SK-N-SH (cell line): ENCODE measurements at regions not wholly inside any gene's neighbourhood (a gene's known extent, or its start where the extent isn't known, plus 50 kb on each side); places are given as distances from the start of the nearest gene placed in this dataset.

Source experiments
- CTCF ChIA-PET: fragments of 300-600, 350-600 bp; formaldehyde crosslinking; extraction: SDS; loops from one replicate; lab custom pipeline; 2021; lab: Yijun Ruan, JAX
- POLR2A ChIA-PET: fragments of 350-600 bp; sonication (Branson Sonifier 250); formaldehyde crosslinking; extraction: SDS; loops from one replicate; lab custom pipeline; 2020; ENCODE audit warnings: antibody characterized with exemption, inconsistent platforms; lab: Yijun Ruan, JAX
- DNase-seq: peaks from one replicate; pipeline ENCODE4 v3.0.0; 2012
- H2AFZ ChIP-seq: fragments of 200-600 bp; sonication (generic); 2 replicates; pipeline ENCODE4 v1.8.1; 2016; ENCODE audit warnings: antibody characterized with exemption, mild to moderate bottlenecking, low read depth
- H3F3A ChIP-seq: fragments of 200-600 bp; sonication (generic); replicated peaks from 2 replicates; pipeline ENCODE3; 2016; ENCODE audit warnings: antibody characterized with exemption, mild to moderate bottlenecking; ENCODE audit not compliant: insufficient read depth
- H3K27ac ChIP-seq, 2 experiments: fragments of 200-500 bp in 1 of 2; fragments of 200-600 bp in 1 of 2; sonication (Bioruptor generic) in 1 of 2; sonication (generic), shearing (Covaris generic) in 1 of 2; 2 replicates each; pipeline versions ENCODE4 v1.5.1 to v1.6.1; 2014 to 2016; ENCODE audit warnings: low read depth in 2 of 2, inconsistent platforms in 1 of 2, low read length in 1 of 2, mild to moderate bottlenecking in 1 of 2, mixed read lengths in 1 of 2
- H3K27me3 ChIP-seq: fragments of 200-600 bp; sonication (generic), shearing (Covaris generic); 2 replicates; pipeline ENCODE4 v1.6.1; 2016; ENCODE audit warnings: mixed run types; ENCODE audit not compliant: insufficient read depth
- H3K36me3 ChIP-seq, 2 experiments: fragments of 200-500 bp in 1 of 2; fragments of 200-600 bp in 1 of 2; sonication (Bioruptor generic) in 1 of 2; sonication (generic) in 1 of 2; replicated peaks in 1 of 2; 2 replicates each; pipeline versions ENCODE3 to v1.5.1; 2014 to 2016; ENCODE audit warnings: low read length in 1 of 2, mild to moderate bottlenecking in 1 of 2; ENCODE audit not compliant: insufficient read depth in 2 of 2, control insufficient read depth in 1 of 2
- H3K4me1 ChIP-seq, 2 experiments: fragments of 200-500 bp in 1 of 2; fragments of 200-600 bp in 1 of 2; sonication (Bioruptor generic) in 1 of 2; sonication (generic), shearing (Covaris generic) in 1 of 2; 2 replicates each; pipeline versions ENCODE4 v1.5.1 to v1.6.1; 2014 to 2016; ENCODE audit warnings: low read depth in 1 of 2, low read length in 1 of 2, mixed run types in 1 of 2; ENCODE audit not compliant: insufficient read depth in 2 of 2, control insufficient read depth in 1 of 2
- H3K4me2 ChIP-seq: fragments of 200-600 bp; sonication (generic), shearing (Covaris generic); 2 replicates; pipeline ENCODE4 v1.6.1; 2017; ENCODE audit warnings: mixed run types
- H3K4me3 ChIP-seq, 2 experiments: fragments of 200-500 bp in 1 of 2; fragments of 200-600 bp in 1 of 2; sonication (Bioruptor generic) in 1 of 2; sonication (generic), shearing (Covaris generic) in 1 of 2; 2 replicates each; pipeline versions ENCODE4 v1.5.1 to v1.8.1; 2014 to 2016; ENCODE audit warnings: low read depth in 2 of 2, inconsistent platforms in 1 of 2, low read length in 1 of 2, mild to moderate bottlenecking in 1 of 2, mixed read lengths in 1 of 2, moderate library complexity in 1 of 2
- H3K79me2 ChIP-seq: fragments of 200-600 bp; sonication (generic); 2 replicates; pipeline ENCODE4 v1.8.1; 2017; ENCODE audit warnings: mild to moderate bottlenecking; ENCODE audit not compliant: insufficient read depth
- H3K9ac ChIP-seq: fragments of 200-600 bp; sonication (generic); 2 replicates; pipeline ENCODE4 v1.6.1; 2017; ENCODE audit warnings: mixed run types
- H3K9me2 ChIP-seq: fragments of 200-600 bp; sonication (generic); 2 replicates; pipeline ENCODE4 v1.6.1; 2017; ENCODE audit warnings: mixed run types
- H3K9me3 ChIP-seq: fragments of 200-600 bp; sonication (generic); 2 replicates; pipeline ENCODE4 v1.6.1; 2017; ENCODE audit warnings: mixed run types, mild to moderate bottlenecking, moderate library complexity
- H4K20me1 ChIP-seq: fragments of 200-600 bp; sonication (generic); 2 replicates; pipeline ENCODE4 v1.6.1; 2017; ENCODE audit warnings: mild to moderate bottlenecking, mixed run types; ENCODE audit not compliant: insufficient read depth
- CHD2 ChIP-seq: fragments of 150-350 bp; IDR thresholded peaks from 2 replicates; pipeline ENCODE4 v1.6.1; 2018; ENCODE audit warnings: low read length; ENCODE audit not compliant: partially characterized antibody
- ELF1 ChIP-seq: IDR thresholded peaks from 2 replicates; pipeline ENCODE4 v1.4.0; 2012
- GABPA ChIP-seq: IDR thresholded peaks from 2 replicates; pipeline ENCODE4 v1.4.0; 2012; ENCODE audit warnings: low read depth, mild to moderate bottlenecking
- GATA2 ChIP-seq: sonication (generic); formaldehyde crosslinking; IDR thresholded peaks from 2 replicates; pipeline ENCODE4 v1.5.0; 2020; ENCODE audit warnings: mild to moderate bottlenecking, missing genetic modification reagents
- JUND ChIP-seq: IDR thresholded peaks from 2 replicates; pipeline ENCODE4 v1.4.0; 2012
- MXI1 ChIP-seq: IDR thresholded peaks from 2 replicates; pipeline ENCODE4 v1.6.1; 2012; ENCODE audit warnings: mild to moderate bottlenecking, low read depth, low read length, improper control_type of control experiment
- NRF1 ChIP-seq: IDR thresholded peaks from 2 replicates; pipeline ENCODE4 v1.6.1; 2012; ENCODE audit warnings: low read depth, mild to moderate bottlenecking, low read length
- RAD21 ChIP-seq: IDR thresholded peaks from 2 replicates; pipeline ENCODE4 v1.6.1; 2012; ENCODE audit warnings: mild to moderate bottlenecking, low read length
- REST ChIP-seq: IDR thresholded peaks from 2 replicates; pipeline ENCODE4 v1.6.1; 2012; ENCODE audit warnings: mild to moderate bottlenecking, low read depth, low read length, moderate library complexity
- RFX5 ChIP-seq: IDR thresholded peaks from 2 replicates; pipeline ENCODE4 v1.6.1; 2012; ENCODE audit warnings: mild to moderate bottlenecking, improper control_type of control experiment, low read length
- RXRA ChIP-seq: IDR thresholded peaks from 2 replicates; pipeline ENCODE4 v1.4.0; 2012; ENCODE audit warnings: low read depth, mild to moderate bottlenecking, borderline replicate concordance
- SIN3A ChIP-seq: IDR thresholded peaks from 2 replicates; pipeline ENCODE4 v1.6.1; 2012; ENCODE audit warnings: low read depth, mild to moderate bottlenecking, low read length, moderate library complexity, borderline replicate concordance
- TEAD4 ChIP-seq: IDR thresholded peaks from 2 replicates; pipeline ENCODE4 v1.4.0; 2012; ENCODE audit warnings: mild to moderate bottlenecking, borderline replicate concordance; ENCODE audit not compliant: insufficient read depth
- ZBTB33 ChIP-seq: IDR thresholded peaks from 2 replicates; pipeline ENCODE4 v1.4.0; 2012; ENCODE audit warnings: low read depth, borderline replicate concordance
- WGBS: methylation state at CpG from one replicate; pipeline ENCODE4 v1.1.6; 2017; ENCODE audit warnings: low lambda C conversion rate; 5-methylcytosine and 5-hydroxymethylcytosine counted together
- TF ChIP-seq, protein P1 (sequence below): fragments of 150-350 bp; IDR thresholded peaks from 2 replicates; pipeline ENCODE4 v1.6.1; 2017; ENCODE audit warnings: antibody characterized with exemption, low read length, low read depth, borderline replicate concordance

GRCh38 chr9:118426772-118427171, 722.6 kb downstream of the TLR4 start:
- Histone ChIP-seq H3K79me2 (no peaks in the 10 kb centered on the region), H3K36me3 (no peaks in the 10 kb centered on the region), H3K9me3 (no peaks in the 10 kb centered on the region)
- no peak for DNase-seq
- TF ChIP-seq GABPA: no peak
- no peak for TF ChIP-seq SIN3A
- no peak for TF ChIP-seq ELF1
- TF ChIP-seq TEAD4: no peak
- TF ChIP-seq, protein P1, sequence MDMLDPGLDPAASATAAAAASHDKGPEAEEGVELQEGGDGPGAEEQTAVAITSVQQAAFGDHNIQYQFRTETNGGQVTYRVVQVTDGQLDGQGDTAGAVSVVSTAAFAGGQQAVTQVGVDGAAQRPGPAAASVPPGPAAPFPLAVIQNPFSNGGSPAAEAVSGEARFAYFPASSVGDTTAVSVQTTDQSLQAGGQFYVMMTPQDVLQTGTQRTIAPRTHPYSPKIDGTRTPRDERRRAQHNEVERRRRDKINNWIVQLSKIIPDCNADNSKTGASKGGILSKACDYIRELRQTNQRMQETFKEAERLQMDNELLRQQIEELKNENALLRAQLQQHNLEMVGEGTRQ: no peak
- no peak for TF ChIP-seq MXI1
- no peak for TF ChIP-seq ZBTB33
- TF ChIP-seq, all 33 proteins: peak for 0
- Histone ChIP-seq H2AFZ (no peak overlapping the region), H4K20me1 (no peaks in the 10 kb centered on the region), H3K9ac (no peak overlapping the region), H3K9me2 (no peaks in the 10 kb centered on the region), H3F3A (no peaks in the 10 kb centered on the region), H3K27me3 (no peaks in the 10 kb centered on the region), H3K4me2 (no peak overlapping the region), H3K4me3 (no peak overlapping the region), H3K4me1 (no peaks in the 10 kb centered on the region), H3K27ac (no peak overlapping the region)
- POLR2A ChIA-PET: no interaction called here
- 18% methylated on average over 1 of the region's 1 CpG for WGBS
- CTCF ChIA-PET: interaction anchor here (1.1 kb wide), 1 partner anchor 11 kb away, joined by 3 read pairs; no protein-coding TSS in a partner anchor

DNA sequence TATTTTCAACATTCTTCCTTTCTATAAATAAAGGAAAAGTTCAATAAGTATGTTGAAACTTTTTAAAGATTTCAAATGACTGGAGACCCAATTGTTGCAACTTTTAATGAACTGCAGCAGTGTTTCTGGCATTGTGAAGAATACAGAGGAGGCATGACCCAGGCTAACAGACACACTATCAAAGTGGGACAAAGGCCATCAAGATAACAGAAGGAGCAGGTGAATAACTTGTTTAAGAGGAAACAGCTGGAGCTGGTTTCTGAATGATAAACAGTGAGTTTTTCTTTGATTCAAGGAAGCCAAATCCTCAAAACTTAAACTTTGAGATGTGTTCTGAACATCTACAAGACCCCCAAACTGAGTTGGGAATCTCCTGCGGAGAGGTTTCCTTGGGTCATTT, 734.6 kb downstream of the TLR4 start:
- no peak overlapping the region for H3K4me2 ChIP-seq
- 67% methylated on average over 1 of the region's 1 CpG for WGBS
- CTCF ChIA-PET: no interaction called here

More for the DNA sequence above, 734.6 kb downstream of the TLR4 start:
- H4K20me1 ChIP-seq: no peaks in the 10 kb centered on the region
- no peaks in the 10 kb centered on the region for H3K27me3 ChIP-seq
- no peak overlapping the region for H2AFZ ChIP-seq
- TF ChIP-seq NRF1 (no peak), GABPA (no peak), REST (no peak), RFX5 (no peak), SIN3A (no peak), ZBTB33 (no peak), RAD21 (no peak), JUND (no peak), ELF1 (no peak), RXRA (no peak), GATA2 (CRISPR knock-in tag) (no peak), CHD2 (no peak)
- TF ChIP-seq, protein P1: no peak
- H3K27ac ChIP-seq: no peak overlapping the region
- no peaks in the 10 kb centered on the region for H3K4me1 ChIP-seq
- no peak overlapping the region for H3K9ac ChIP-seq
- no peaks in the 10 kb centered on the region for H3K9me2 ChIP-seq
- H3K36me3 ChIP-seq: no peaks in the 10 kb centered on the region
- H3F3A ChIP-seq: no peaks in the 10 kb centered on the region
- POLR2A ChIA-PET: no interaction called here
- no peak for DNase-seq
- H3K9me3 ChIP-seq: 0 out of 2 replicates have a peak, but pooled peaks cover 4% of the 10 kb centered on the region
- no peak overlapping the region for H3K4me3 ChIP-seq
- H3K79me2 ChIP-seq: no peaks in the 10 kb centered on the region
